ENCODE measurements at regions not wholly inside any gene's neighbourhood (a gene's known extent, or its start where the extent isn't known, plus 50 kb on each side); places are given as distances from the start of the nearest gene placed in this dataset.

- Histone ChIP-seq H3K18ac (ENCODE audit: low read depth, low read length) (no peak overlapping the region), H2BK15ac (ENCODE audit: low read depth, low read length) (no peak overlapping the region), H3K23ac (ENCODE audit: low read depth, low read length) (no peak overlapping the region), H2BK120ac (ENCODE audit: low read depth, low read length) (no peak overlapping the region), H2AFZ (replicated peaks; ENCODE audit: low read length, poor library complexity) (peak overlapping the region; percentile 49), H3K4me1 (ENCODE audit: control insufficient read depth, insufficient read depth, low read length) (no peaks in the 10 kb centered on the region), H2AK5ac (ENCODE audit: low read depth, low read length) (no peak overlapping the region), H3K56ac (ENCODE audit: extremely low read depth, insufficient read depth, low read length) (no peak overlapping the region), H3K36me3 (ENCODE audit: control insufficient read depth, insufficient read depth, low read length) (no peaks in the 10 kb centered on the region), H3K27me3 (ENCODE audit: control insufficient read depth, insufficient read depth, low read length) (no peaks in the 10 kb centered on the region), H3K27ac (ENCODE audit: insufficient read depth, low read length) (no peak overlapping the region), H3K79me1 (ENCODE audit: low read depth in 1 of 2, low read length in 2 of 2) (no peaks in the 10 kb centered on the region), H3K4me3 (ENCODE audit: insufficient read depth, low read depth, low read length) (no peak overlapping the region), H3K14ac (replicated peaks; ENCODE audit: low read depth, low read length) (no peak overlapping the region), H3K4ac (ENCODE audit: low read depth, low read length) (no peak overlapping the region), H3K9ac (ENCODE audit: low read depth, low read length) (no peak overlapping the region), H4K5ac (ENCODE audit: low read depth, low read length) (no peak overlapping the region), H2BK5ac (ENCODE audit: low read depth, low read length, poor library complexity, severe bottlenecking) (no peak overlapping the region), H3K9me1 (ENCODE audit: insufficient read depth, low read length) (no peaks in the 10 kb centered on the region), H2AK9ac (replicated peaks; ENCODE audit: low read depth, low read length, poor library complexity) (no peak overlapping the region), H3K9me3 (ENCODE audit: control insufficient read depth, insufficient read depth, low read length) (no peaks in the 10 kb centered on the region), H2BK20ac (ENCODE audit: low read depth, low read length) (no peak overlapping the region), H4K20me1 (ENCODE audit: insufficient read depth, low read length) (no peaks in the 10 kb centered on the region), H3K4me2 (ENCODE audit: low read depth, low read length) (no peak overlapping the region), H4K91ac (ENCODE audit: insufficient read depth, low read depth, low read length) (no peak overlapping the region), H4K8ac (ENCODE audit: low read depth in 2 of 2, low read length in 2 of 2) (no peak overlapping the region)
- no peak for ATAC-seq (ENCODE audit: low read depth)
- dilution Hi-C loops (cut with HindIII; ENCODE audit: low sequenced_read_pairs, unreplicated experiment) (no loop called here), intact Hi-C loops (cut with micrococcal nuclease) (no loop called here), in situ Hi-C loops (cut with MboI; ENCODE audit: low sequenced_read_pairs) (no loop called here)
- BruUV-seq (replicated peaks): no TSS peak
- DNase-seq: no peak
- CTCF ChIA-PET: no interaction called here
- 67% methylated on average over 4 of the region's 6 CpGs; no CpG with 5 or more reads in 1 of the 2 experiments for WGBS, 2 experiments (ENCODE audit: extremely low coverage in 2 of 2, insufficient read length in 1 of 2)
- POLR2A ChIA-PET (ENCODE audit: unreplicated experiment): no interaction called here
- TF ChIP-seq CHD1 (IDR thresholded peaks at IDR 0.05; ENCODE audit: low read depth, low read length) (no peak), RCOR1 (IDR thresholded peaks at IDR 0.05; ENCODE audit: insufficient replicate concordance, low read length) (no peak), POLR2A (IDR thresholded peaks at IDR 0.05; ENCODE audit: low read depth, low read length) (no peak), BHLHE40 (IDR thresholded peaks at IDR 0.05; ENCODE audit: low read depth, low read length) (no peak), USF2 (IDR thresholded peaks at IDR 0.05; ENCODE audit: low read depth, low read length) (no peak), FOS (IDR thresholded peaks at IDR 0.05; ENCODE audit: low read depth, low read length) (no peak), NFE2L2 (IDR thresholded peaks at IDR 0.05; ENCODE audit: low read depth, low read length) (no peak), RFX5 (IDR thresholded peaks at IDR 0.05; ENCODE audit: low read depth, low read length) (no peak), MAZ (IDR thresholded peaks at IDR 0.05; ENCODE audit: borderline replicate concordance, low read depth, low read length) (no peak), SMC3 (IDR thresholded peaks at IDR 0.05; ENCODE audit: low read depth, low read length) (no peak), RAD21 (IDR thresholded peaks at IDR 0.05; ENCODE audit: low read length) (no peak)
Measured at GRCh38 chr2:126535408-126535807, 120.5 kb upstream of the GYPC start.

All from IMR-90 (cell line).